ENCODE measurements at regions not wholly inside any gene's neighbourhood (a gene's known extent, or its start where the extent isn't known, plus 50 kb on each side); places are given as distances from the start of the nearest gene placed in this dataset.

- H3K27ac Mint-ChIP-seq = no peak overlapping the region
- no peak for DNase-seq
- H3K4me1 Mint-ChIP-seq = peaks cover 39% of the 10 kb centered on the region
- H3K9me3 Mint-ChIP-seq = no peaks in the 10 kb centered on the region
- no peak overlapping the region for H3K4me3 Mint-ChIP-seq
- no peaks in the 10 kb centered on the region for H3K36me3 Mint-ChIP-seq (ENCODE audit: low read depth)
- peaks cover 5% of the 10 kb centered on the region for H3K27me3 Mint-ChIP-seq (ENCODE audit: low read depth, poor library complexity)
- no peak for TF ChIP-seq CTCF (IDR thresholded peaks at IDR 0.05)
These were observed 407.6 kb upstream of the CADM1 start for GRCh38 chr11:115911613-115912346.

DNA sequence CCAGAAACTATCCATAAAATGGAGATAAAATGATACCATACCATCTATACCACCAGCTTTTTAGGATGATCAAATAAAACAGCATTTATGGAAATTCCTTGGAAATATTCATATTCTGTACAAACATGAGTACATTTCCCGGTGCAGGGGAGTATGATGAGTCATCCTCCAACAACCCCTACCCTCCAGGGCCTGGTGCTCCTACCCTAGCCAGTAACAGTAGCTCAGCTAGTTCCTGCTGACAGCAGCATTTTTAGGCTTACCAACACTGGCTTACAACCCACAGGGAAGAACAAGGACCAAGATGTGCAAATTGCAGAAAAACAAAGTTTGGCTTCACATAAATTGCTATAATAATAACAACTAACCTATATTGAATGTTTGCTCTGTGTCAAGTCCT is 406.2 kb upstream of the CADM1 start:
- no peak for DNase-seq
- Mint-ChIP-seq H3K9me3 (no peaks in the 10 kb centered on the region), H3K4me3 (no peak overlapping the region), H3K27me3 (ENCODE audit: low read depth, poor library complexity) (peaks cover 5% of the 10 kb centered on the region), H3K27ac (no peak overlapping the region), H3K36me3 (ENCODE audit: low read depth) (no peaks in the 10 kb centered on the region), H3K4me1 (peaks cover 41% of the 10 kb centered on the region)
- no peak for TF ChIP-seq CTCF (IDR thresholded peaks at IDR 0.05)

- no peaks in the 10 kb centered on the region for H3K9me3 Mint-ChIP-seq
- no peak overlapping the region for H3K4me3 Mint-ChIP-seq
- no peak for TF ChIP-seq CTCF (IDR thresholded peaks at IDR 0.05)
- H3K36me3 Mint-ChIP-seq (ENCODE audit: low read depth) = no peaks in the 10 kb centered on the region
- no peak for DNase-seq
- no peaks in the 10 kb centered on the region for H3K27me3 Mint-ChIP-seq (ENCODE audit: low read depth, poor library complexity)
- peaks cover 35% of the 10 kb centered on the region for H3K4me1 Mint-ChIP-seq
- H3K27ac Mint-ChIP-seq = peak overlapping the region; percentile 12
These were observed 402.0 kb upstream of the CADM1 start for GRCh38 chr11:115906171-115906570.

- Mint-ChIP-seq H3K27ac (no peak overlapping the region), H3K27me3 (ENCODE audit: low read depth, poor library complexity) (no peaks in the 10 kb centered on the region), H3K4me3 (no peak overlapping the region), H3K36me3 (ENCODE audit: low read depth) (no peaks in the 10 kb centered on the region), H3K9me3 (no peaks in the 10 kb centered on the region), H3K4me1 (peaks cover 38% of the 10 kb centered on the region)
- no peak for TF ChIP-seq CTCF (IDR thresholded peaks at IDR 0.05)
- no peak for DNase-seq
These were observed 401.3 kb upstream of the CADM1 start for GRCh38 chr11:115905341-115906000.

DNA sequence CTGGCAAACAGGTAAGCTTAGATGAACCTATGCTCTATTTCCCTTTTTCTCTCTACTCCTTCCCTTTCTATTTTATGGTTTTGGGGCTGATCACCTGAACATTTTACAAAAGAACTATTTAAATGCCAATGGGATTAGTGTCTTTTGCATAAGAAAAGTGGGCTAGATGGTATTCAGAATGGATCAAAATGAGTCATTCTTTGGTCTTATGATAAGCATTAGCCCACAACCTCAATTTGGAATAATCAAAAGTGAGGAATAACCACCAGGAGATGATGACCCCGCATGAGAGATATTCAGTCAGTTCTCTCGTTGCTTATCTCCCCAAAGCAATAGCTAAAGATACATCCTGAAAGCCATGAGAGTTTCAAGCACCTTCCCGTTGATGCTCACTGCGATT is 399.0 kb upstream of the CADM1 start:
- Mint-ChIP-seq H3K27ac (no peak overlapping the region), H3K9me3 (no peaks in the 10 kb centered on the region), H3K4me1 (peaks cover 56% of the 10 kb centered on the region), H3K4me3 (no peak overlapping the region), H3K36me3 (ENCODE audit: low read depth) (no peaks in the 10 kb centered on the region), H3K27me3 (ENCODE audit: low read depth, poor library complexity) (no peaks in the 10 kb centered on the region)
- TF ChIP-seq CTCF (IDR thresholded peaks at IDR 0.05) = no peak
- no peak for DNase-seq

DNA sequence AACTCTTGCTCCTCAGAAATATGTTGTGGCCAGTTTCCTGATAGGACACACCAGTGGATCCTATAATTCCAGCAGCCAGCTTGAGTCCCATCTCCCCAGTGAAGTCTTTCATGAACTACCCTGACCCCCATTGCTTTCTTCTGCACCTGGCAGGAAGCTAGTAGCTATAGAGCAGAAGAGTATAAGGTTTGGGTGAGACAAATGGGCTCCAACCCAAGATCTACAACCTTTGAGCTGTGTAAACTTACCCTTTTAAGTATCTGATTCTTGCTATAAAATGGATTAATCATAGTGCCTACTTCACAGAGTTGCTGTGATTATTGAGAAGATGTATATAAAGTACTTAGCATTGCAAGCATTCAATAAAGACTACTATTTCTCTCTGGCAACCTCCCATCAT is 396.9 kb upstream of the CADM1 start:
- Mint-ChIP-seq H3K27me3 (ENCODE audit: low read depth, poor library complexity) (no peaks in the 10 kb centered on the region), H3K9me3 (no peaks in the 10 kb centered on the region), H3K36me3 (ENCODE audit: low read depth) (no peaks in the 10 kb centered on the region), H3K4me3 (no peak overlapping the region), H3K27ac (no peak overlapping the region), H3K4me1 (peaks cover 49% of the 10 kb centered on the region)
- TF ChIP-seq CTCF (IDR thresholded peaks at IDR 0.05) = no peak
- DNase-seq = no peak

Measured in nephron progenitor cell (in vitro differentiated cells).